H9 (cell line): ENCODE measurements at regions not wholly inside any gene's neighbourhood (a gene's known extent, or its start where the extent isn't known, plus 50 kb on each side); places are given as distances from the start of the nearest gene placed in this dataset.

Experiments used
- DNase-seq: peaks from one replicate; pipeline ENCODE4 v3.0.0-alpha.2; 2017
- H2AFZ ChIP-seq: one replicate; pipeline ENCODE4 v1.6.1; 2013; ENCODE audit warnings: mild to moderate bottlenecking, low read length, control low read depth, moderate library complexity
- H2AK5ac ChIP-seq: 2 replicates; pipeline ENCODE4 v1.6.1; 2013; ENCODE audit warnings: low read length, control low read depth, mixed read lengths; ENCODE audit not compliant: insufficient read length
- H2BK120ac ChIP-seq: one replicate; pipeline ENCODE4 v1.6.1; 2013; ENCODE audit warnings: low read depth, mild to moderate bottlenecking, low read length, control low read depth, inconsistent platforms; ENCODE audit not compliant: poor library complexity, severe bottlenecking
- H2BK12ac ChIP-seq: 2 replicates; pipeline ENCODE4 v1.6.1; 2013; ENCODE audit warnings: low read length, control low read depth, mixed read lengths, low read depth; ENCODE audit not compliant: insufficient read length
- H2BK15ac ChIP-seq: 2 replicates; pipeline ENCODE4 v1.6.1; 2013; ENCODE audit warnings: low read depth, low read length, control low read depth
- H2BK20ac ChIP-seq: one replicate; pipeline ENCODE4 v1.6.1; 2013; ENCODE audit warnings: low read depth, mild to moderate bottlenecking, low read length, control low read depth, inconsistent platforms; ENCODE audit not compliant: poor library complexity, severe bottlenecking
- H2BK5ac ChIP-seq: 2 replicates; pipeline ENCODE4 v1.6.1; 2013; ENCODE audit warnings: low read length, control low read depth, mixed read lengths; ENCODE audit not compliant: insufficient read length
- H3K14ac ChIP-seq: 2 replicates; pipeline ENCODE4 v1.6.1; 2013; ENCODE audit warnings: low read length, control low read depth; ENCODE audit not compliant: insufficient read depth
- H3K18ac ChIP-seq: 2 replicates; pipeline ENCODE4 v1.6.1; 2013; ENCODE audit warnings: low read depth, mild to moderate bottlenecking, mixed read lengths, low read length, control low read depth; ENCODE audit not compliant: insufficient read length
- H3K23ac ChIP-seq: 2 replicates; pipeline ENCODE4 v1.6.1; 2013; ENCODE audit warnings: low read length, control low read depth, mixed read lengths, low read depth; ENCODE audit not compliant: insufficient read length
- H3K23me2 ChIP-seq: 2 replicates; pipeline ENCODE4 v1.6.1; 2013; ENCODE audit warnings: low read depth, mild to moderate bottlenecking, mixed read lengths, low read length, control low read depth; ENCODE audit not compliant: insufficient read length, poor library complexity, severe bottlenecking
- H3K27ac ChIP-seq: 2 replicates; pipeline ENCODE4 v1.5.1; 2013; ENCODE audit warnings: low read length, control low read depth, mixed read lengths, low read depth; ENCODE audit not compliant: insufficient read length
- H3K27me3 ChIP-seq: 2 replicates; pipeline ENCODE4 v1.6.1; 2013; ENCODE audit warnings: low read length, control low read depth, inconsistent platforms; ENCODE audit not compliant: insufficient read depth
- H3K4ac ChIP-seq: 2 replicates; pipeline ENCODE4 v1.6.1; 2013; ENCODE audit warnings: low read depth, mild to moderate bottlenecking, control low read depth, inconsistent platforms, low read length, moderate library complexity
- H3K4me1 ChIP-seq: 2 replicates; pipeline ENCODE4 v1.6.1; 2013; ENCODE audit warnings: low read length, control low read depth, inconsistent platforms; ENCODE audit not compliant: insufficient read depth
- H3K4me2 ChIP-seq: 2 replicates; pipeline ENCODE4 v1.6.1; 2013; ENCODE audit warnings: low read length, control low read depth, mixed read lengths; ENCODE audit not compliant: insufficient read length, insufficient read depth
- H3K56ac ChIP-seq: 2 replicates; pipeline ENCODE4 v1.6.1; 2013; ENCODE audit warnings: low read depth, mild to moderate bottlenecking, mixed read lengths, low read length, control low read depth; ENCODE audit not compliant: insufficient read length
- H3K79me1 ChIP-seq: 2 replicates; pipeline ENCODE4 v1.6.1; 2013; ENCODE audit warnings: low read depth, mild to moderate bottlenecking, moderate library complexity, low read length, control low read depth, inconsistent platforms; ENCODE audit not compliant: insufficient read depth, poor library complexity, severe bottlenecking
- H3K79me2 ChIP-seq: 2 replicates; pipeline ENCODE4 v1.6.1; 2013; ENCODE audit warnings: low read length, control low read depth, inconsistent platforms; ENCODE audit not compliant: insufficient read depth
- H3K9ac ChIP-seq: 2 replicates; pipeline ENCODE4 v1.6.1; 2013; ENCODE audit warnings: low read length, control low read depth, mixed read lengths; ENCODE audit not compliant: insufficient read length; ENCODE audit errors: extremely low read depth
- H3K9me3 ChIP-seq: one replicate; pipeline ENCODE4 v1.6.1; 2013; ENCODE audit warnings: low read depth, low read length, inconsistent platforms; ENCODE audit not compliant: control insufficient read depth
- H3T11ph ChIP-seq: one replicate; pipeline ENCODE4 v1.6.1; 2013; ENCODE audit warnings: mild to moderate bottlenecking, low read length, control low read depth, inconsistent platforms
- H4K20me1 ChIP-seq: one replicate; pipeline ENCODE4 v1.6.1; 2013; ENCODE audit not compliant: control insufficient read depth, insufficient read length, insufficient read depth
- H4K5ac ChIP-seq: 2 replicates; pipeline ENCODE4 v1.6.1; 2013; ENCODE audit warnings: low read depth, mild to moderate bottlenecking, mixed read lengths, low read length, control low read depth; ENCODE audit not compliant: insufficient read length
- H4K8ac ChIP-seq: replicated peaks from 2 replicates; pipeline ENCODE4 v1.6.1; 2013; ENCODE audit warnings: low read length, control low read depth, mixed read lengths, low read depth; ENCODE audit not compliant: insufficient read length
- H4K91ac ChIP-seq: 2 replicates; pipeline ENCODE4 v1.6.1; 2013; ENCODE audit warnings: low read depth, mild to moderate bottlenecking, moderate library complexity, mixed read lengths, low read length, control low read depth; ENCODE audit not compliant: insufficient read length
- H3K27ac Mint-ChIP-seq, 3 experiments: 2 replicates in 2 of 3; 3 replicates in 1 of 3; pipeline ENCODE4 v1.8.0; 2020 to 2021; ENCODE audit warnings: mixed read lengths in 3 of 3, mild to moderate bottlenecking in 1 of 3, moderate library complexity in 1 of 3
- H3K27me3 Mint-ChIP-seq: 2 replicates; pipeline ENCODE4 v1.8.0; 2021; ENCODE audit warnings: low read depth, mild to moderate bottlenecking, moderate library complexity, mixed read lengths
- H3K36me3 Mint-ChIP-seq, 3 experiments: 2 replicates in 2 of 3; 3 replicates in 1 of 3; pipeline ENCODE4 v1.8.0; 2020 to 2021; ENCODE audit warnings: low read depth in 3 of 3, mixed read lengths in 3 of 3; ENCODE audit not compliant: insufficient read depth in 1 of 3
- H3K4me1 Mint-ChIP-seq, 2 experiments: 2 replicates each; pipeline ENCODE4 v1.8.0; 2020; ENCODE audit warnings: mixed read lengths in 2 of 2
- H3K4me3 Mint-ChIP-seq, 2 experiments: 2 replicates in 1 of 2; 3 replicates in 1 of 2; pipeline ENCODE4 v1.8.0; 2020 to 2021; ENCODE audit warnings: mild to moderate bottlenecking in 2 of 2, mixed read lengths in 2 of 2, moderate library complexity in 1 of 2
- H3K9me3 Mint-ChIP-seq, 2 experiments: 2 replicates in 1 of 2; 3 replicates in 1 of 2; pipeline ENCODE4 v1.8.0; 2020; ENCODE audit warnings: mild to moderate bottlenecking in 2 of 2, mixed read lengths in 2 of 2, moderate library complexity in 1 of 2
- WGBS: extraction: QIAGEN DNeasy Blood & Tissue Kit; methylation state at CpG from one replicate; pipeline ENCODE4 v1.1.7; 2013; ENCODE audit warnings: missing lambda C conversion rate, low lambda C conversion rate, mixed read lengths; ENCODE audit not compliant: insufficient read length; ENCODE audit errors: extremely low coverage; 5-methylcytosine and 5-hydroxymethylcytosine counted together
- TF ChIP-seq, protein P1 (sequence below): fragments of 200-600 bp; sonication (generic); conservative IDR thresholded peaks from 3 replicates; pipeline ENCODE4 v1.8.0; 2021; ENCODE audit warnings: antibody characterized with exemption, mild to moderate bottlenecking

DNA sequence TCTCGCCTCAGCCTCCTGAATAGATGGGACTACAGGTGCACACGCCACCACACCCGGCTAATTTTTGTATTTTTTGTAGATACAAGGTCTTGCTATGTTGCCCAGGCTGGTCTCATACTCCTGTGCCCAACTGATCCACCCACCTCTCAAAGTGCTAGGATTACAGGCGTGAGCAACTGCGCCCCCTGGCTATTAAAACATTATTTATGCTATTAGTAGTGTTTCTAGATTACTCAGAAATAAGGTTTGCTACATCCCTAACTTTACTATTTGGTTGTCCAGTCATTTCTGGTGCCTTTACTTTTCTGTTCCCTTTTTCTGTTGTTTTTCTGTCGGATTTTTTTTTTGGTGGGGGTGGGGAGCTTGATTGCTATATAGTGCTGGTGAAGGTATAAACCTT, 393.6 kb upstream of the TPM1 start:
- Histone ChIP-seq H2AK5ac (no peak overlapping the region), H3K4me1 (peaks cover 2% of the 10 kb centered on the region; the same call in 1 of the 2 replicates), H4K5ac (no peak overlapping the region), H3T11ph (no peak overlapping the region), H3K23me2 (no peaks in the 10 kb centered on the region), H2BK15ac (no peak overlapping the region), H2BK12ac (no peak overlapping the region), H3K9me3 (no peaks in the 10 kb centered on the region), H3K56ac (no peak overlapping the region), H4K8ac (no peak overlapping the region), H2AFZ (no peak overlapping the region), H3K23ac (no peak overlapping the region), H3K4me2 (no peak overlapping the region), H3K14ac (no peak overlapping the region), H3K18ac (no peak overlapping the region), H2BK120ac (no peak overlapping the region), H2BK20ac (no peak overlapping the region), H2BK5ac (no peak overlapping the region), H3K9ac (no peak overlapping the region), H3K4ac (no peak overlapping the region), H3K27ac (no peak overlapping the region), H4K91ac (no peak overlapping the region), H4K20me1 (no peaks in the 10 kb centered on the region), H3K79me1 (no peaks in the 10 kb centered on the region), H3K27me3 (no peaks in the 10 kb centered on the region), H3K79me2 (no peaks in the 10 kb centered on the region)
- Mint-ChIP-seq H3K4me1 (peaks cover 22 to 23% of the 10 kb centered on the region in 2 experiments), H3K27me3 (no peaks in the 10 kb centered on the region), H3K36me3 (peaks cover 2 to 13% (median 2%) of the 10 kb centered on the region in 3 experiments; a peak in 6 of 7 replicates), H3K4me3 (no peak overlapping the region), H3K9me3 (no peaks in the 10 kb centered on the region), H3K27ac (no peak overlapping the region; a peak in 1 of 7 replicates)
- TF ChIP-seq, protein P1, sequence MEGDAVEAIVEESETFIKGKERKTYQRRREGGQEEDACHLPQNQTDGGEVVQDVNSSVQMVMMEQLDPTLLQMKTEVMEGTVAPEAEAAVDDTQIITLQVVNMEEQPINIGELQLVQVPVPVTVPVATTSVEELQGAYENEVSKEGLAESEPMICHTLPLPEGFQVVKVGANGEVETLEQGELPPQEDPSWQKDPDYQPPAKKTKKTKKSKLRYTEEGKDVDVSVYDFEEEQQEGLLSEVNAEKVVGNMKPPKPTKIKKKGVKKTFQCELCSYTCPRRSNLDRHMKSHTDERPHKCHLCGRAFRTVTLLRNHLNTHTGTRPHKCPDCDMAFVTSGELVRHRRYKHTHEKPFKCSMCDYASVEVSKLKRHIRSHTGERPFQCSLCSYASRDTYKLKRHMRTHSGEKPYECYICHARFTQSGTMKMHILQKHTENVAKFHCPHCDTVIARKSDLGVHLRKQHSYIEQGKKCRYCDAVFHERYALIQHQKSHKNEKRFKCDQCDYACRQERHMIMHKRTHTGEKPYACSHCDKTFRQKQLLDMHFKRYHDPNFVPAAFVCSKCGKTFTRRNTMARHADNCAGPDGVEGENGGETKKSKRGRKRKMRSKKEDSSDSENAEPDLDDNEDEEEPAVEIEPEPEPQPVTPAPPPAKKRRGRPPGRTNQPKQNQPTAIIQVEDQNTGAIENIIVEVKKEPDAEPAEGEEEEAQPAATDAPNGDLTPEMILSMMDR, result peak; percentile 60
- no CpG with 5 or more reads among the region's 6 CpGs for WGBS
- no peak for DNase-seq
